Germinal center (tissue), 1 donor: ENCODE measurements at regions not wholly inside any gene's neighbourhood (a gene's known extent, or its start where the extent isn't known, plus 50 kb on each side); places are given as distances from the start of the nearest gene placed in this dataset.
"Not testable (repeated sequence)": the region's sequence is repeated elsewhere in the genome, so short reads cannot be mapped to it uniquely, and the experiment has no call there.

ENCODE experiments used
- DNase-seq: peaks from one replicate; pipeline ENCODE4 v3.0.0; 2012; ENCODE audit warnings: mixed read lengths, low spot score

- no peak for DNase-seq
Measured at GRCh38 chr10:28354511-28354910, 51.6 kb upstream of the MPP7 start.

DNA sequence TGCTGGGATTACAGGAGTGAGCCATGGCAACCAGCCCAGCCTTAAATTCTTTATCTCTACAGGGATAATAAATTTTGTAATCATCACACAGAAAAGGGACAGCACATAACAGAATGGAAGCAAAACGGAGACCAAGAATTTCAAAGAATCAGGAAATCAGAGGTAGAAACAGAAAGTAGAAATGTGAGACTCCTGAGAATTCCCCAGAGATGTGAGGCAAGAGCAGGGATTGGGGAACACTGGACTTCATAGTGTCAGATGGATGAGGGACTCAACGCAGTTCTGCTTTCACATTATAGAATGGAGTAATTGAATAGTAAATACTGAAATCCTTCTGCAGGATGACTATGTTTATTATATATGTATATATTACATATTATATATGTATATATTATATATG is 52.5 kb upstream of the MPP7 start:
- no peak for DNase-seq

DNA sequence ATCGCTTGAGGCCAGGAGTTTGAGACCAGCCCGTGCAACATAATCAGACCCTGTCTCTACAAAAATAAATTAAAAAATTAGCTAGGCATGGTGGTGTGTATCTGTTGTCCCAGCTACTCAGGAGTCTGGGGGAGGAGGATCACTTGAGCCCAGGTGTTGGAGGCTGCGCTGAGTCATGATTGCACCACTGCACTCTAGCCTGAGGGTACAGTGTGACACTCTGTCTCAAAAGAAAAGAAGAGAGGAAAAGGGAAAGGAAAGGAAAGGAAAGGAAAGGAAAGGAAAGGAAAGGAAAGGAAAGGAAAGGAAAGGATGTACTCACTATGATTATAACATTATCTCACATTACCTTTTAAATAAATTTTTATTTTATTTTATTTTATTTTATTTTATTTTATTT is 56.5 kb upstream of the MPP7 start:
- no peak for DNase-seq

DNA sequence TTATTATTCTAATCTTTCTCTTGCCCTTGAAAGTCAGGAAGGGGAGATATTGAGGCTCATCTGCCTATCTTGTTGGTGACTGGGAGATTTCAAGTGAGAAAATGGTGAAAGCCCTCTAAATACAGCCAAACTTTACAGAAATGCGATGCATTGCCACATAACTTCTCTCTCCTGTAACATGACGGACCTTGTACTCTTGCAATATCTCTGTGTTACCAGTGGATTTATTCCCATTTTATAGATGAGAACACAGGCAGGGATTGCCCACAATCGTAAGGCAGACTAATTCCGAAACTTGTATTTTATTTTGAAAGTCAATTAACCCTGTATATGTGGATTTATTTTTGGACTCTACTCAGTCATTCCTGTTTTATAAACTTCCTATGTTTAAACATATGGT is 57.3 kb upstream of the MPP7 start:
- no peak for DNase-seq

DNA sequence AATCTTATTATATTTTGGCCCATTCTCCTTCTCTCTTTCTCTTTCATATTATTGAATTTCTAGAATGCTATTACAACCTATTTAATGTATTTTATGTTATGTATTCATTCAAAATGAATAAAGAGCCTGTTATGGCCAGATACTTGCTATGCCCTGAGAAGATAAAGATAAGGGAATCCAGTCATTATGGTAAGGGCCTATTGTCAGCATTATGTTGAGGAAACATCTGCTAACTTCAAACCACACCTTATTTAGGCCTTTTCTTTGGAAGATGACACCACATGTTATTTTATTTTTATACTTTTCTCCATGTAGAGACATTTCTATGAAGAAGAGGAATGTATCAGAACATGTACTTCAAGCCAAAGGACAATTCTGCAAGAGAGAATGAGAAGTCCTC is 60.5 kb upstream of the MPP7 start:
- no peak for DNase-seq

DNA sequence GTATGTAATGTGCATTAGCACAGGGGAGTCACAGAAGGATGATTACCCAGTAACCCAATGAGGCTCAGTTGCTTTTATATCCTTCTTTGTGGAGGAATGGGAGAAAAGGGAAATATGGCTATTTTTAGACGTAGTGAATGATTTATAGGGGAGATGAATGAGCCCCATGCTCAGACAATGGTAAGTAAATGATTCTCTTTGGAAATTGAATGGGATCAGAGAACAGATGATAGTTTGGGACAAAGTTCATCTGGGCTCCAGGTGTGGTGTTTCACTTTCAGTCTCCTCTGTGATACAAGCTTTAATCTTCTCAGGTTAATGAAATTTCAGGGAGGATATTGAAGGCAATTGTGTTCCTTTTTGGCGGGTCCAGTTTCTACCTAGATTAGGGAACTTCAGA is 63.0 kb upstream of the MPP7 start:
- no peak for DNase-seq

GRCh38 chr10:28366994-28367393 is 64.1 kb upstream of the MPP7 start:
- DNase-seq = no peak

DNA sequence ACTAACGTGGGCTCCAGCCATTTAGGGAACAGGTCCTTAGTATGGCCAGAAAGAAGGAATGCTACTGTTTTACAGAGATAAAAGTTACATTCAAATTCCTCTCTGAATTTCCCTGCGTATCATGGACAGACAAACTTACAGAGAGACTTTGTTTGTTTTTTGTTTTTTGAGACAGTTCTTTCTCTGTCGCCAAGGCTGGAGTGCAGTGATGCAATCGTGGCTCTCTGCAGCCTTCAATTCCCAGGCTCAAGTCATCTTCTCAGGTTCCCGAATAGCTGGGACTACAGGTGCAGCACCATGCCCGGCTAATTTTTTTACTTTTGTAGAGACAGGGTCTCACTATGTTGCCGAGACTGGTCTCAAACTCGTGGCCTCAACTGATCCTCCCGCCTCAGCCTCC is 64.5 kb upstream of the MPP7 start:
- DNase-seq = no peak

DNA sequence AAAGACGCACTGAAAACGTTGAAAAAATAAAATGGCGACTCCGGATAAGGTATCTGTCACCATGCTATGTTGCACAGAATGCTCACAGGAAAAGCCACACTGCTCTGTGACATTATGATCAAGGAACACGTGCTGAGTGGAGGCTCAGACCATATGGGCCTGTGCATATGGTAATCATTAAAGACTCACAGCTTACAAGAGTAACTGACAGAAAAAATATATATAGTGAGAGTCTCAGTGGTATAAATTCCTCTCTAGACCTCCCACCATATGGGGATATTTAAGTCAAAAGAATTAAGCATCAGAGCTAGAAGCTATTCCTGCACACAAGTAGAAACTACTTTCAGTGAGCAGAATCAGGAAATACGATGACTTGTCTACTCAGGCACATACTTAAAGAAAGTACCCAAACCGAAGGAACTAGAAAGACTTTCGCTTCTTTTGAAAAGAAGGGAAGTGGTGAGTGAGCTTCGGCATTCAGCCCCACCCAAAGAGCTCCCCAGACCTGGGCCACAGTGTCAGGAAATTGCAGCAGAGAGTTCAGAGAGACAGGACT is 65.1 kb upstream of the MPP7 start:
- peak; percentile 12 for DNase-seq

GRCh38 chr10:28370107-28370835 is 67.4 kb upstream of the MPP7 start:
- DNase-seq = no peak

- not testable (repeated sequence) for DNase-seq
Measured at GRCh38 chr10:28371638-28372037, 68.8 kb upstream of the MPP7 start.

DNA sequence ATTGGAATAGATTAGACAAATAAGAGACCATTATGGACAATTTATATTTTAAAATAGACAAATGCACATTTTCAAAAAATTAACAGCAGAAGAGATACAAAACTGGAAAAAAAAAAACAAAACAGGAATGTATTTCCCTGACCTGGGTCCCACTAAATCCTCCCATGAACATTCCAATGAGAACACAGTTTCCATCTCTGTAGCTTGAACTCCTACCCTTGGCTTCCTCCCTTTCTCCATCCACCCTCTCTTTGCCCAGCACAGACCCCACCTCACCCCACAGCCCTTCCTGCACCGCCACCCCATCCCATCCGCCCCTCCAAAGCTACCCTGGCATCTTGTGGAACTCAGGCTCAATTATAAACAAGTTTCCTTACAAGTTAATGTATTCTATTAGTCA is 71.2 kb upstream of the MPP7 start:
- no peak for DNase-seq

- no peak for DNase-seq
Measured at GRCh38 chr10:28375399-28376354, 72.8 kb upstream of the MPP7 start.

DNA sequence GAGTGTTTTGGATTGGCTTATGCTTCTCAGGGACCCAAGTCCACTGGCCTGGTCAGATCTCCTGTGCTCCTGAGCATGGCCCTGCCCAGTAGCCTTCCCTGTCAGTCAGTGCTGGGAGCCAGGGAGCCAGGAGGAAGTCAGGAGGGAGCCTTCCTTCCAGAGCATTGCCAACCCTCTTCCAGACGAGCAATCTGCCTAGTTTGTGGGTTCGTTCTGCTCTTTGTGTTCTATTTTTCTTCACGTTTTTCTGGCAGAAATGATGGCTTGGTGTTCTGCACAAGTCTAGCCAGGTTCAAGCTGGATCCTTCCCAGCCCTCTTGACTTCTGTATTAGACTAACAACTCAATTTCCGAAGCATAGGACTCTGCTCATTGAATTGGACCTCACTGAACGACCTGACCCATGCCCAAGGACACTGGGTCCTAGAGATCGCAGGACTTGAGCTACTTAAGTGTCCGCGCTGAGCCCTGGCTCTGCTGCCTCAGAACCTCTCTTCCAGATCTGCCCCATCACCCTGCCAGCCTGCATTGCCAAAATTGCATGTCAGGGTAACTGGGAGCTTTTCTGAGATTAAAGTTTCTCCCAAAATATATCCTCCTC is 76.2 kb upstream of the MPP7 start:
- DNase-seq = no peak

GRCh38 chr10:28381466-28381865 is 78.6 kb upstream of the MPP7 start:
- no peak for DNase-seq

GRCh38 chr10:28381903-28382347 is 79.1 kb upstream of the MPP7 start:
- DNase-seq = peak; percentile 35

DNA sequence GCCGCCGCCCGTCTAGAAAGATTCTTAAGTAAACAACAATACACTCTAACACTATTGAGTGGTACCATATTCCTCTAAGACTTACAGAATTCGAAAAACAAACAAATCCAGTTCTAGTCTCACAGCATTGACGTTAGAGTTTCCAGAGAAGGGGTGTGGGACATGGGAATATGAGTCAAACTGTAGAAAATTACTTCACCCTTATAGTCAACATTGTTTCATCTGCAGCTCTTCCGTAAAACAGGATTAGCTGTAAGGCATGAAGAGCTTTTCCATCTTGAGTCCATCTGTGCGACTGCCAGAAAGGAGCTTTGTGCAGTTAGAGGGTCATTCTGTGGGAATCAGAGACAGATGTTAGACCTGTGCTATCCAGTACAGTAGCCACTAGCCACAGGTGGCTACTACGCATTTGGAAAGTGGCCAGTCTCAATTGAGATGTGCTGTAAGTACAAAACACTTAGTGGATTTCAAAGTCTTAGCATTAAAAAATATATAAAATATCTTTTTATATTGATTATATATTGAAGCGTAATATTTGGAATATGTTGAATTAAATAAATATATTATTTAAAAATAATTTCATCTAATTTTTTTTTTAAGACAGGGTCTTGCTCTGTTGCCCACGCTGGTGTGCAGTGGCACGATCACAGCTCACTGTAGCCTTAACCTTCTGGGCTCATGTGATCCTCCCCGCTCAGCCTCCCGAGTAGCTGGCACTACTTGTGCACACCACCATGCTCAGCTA is 79.8 kb upstream of the MPP7 start:
- no peak for DNase-seq

- DNase-seq = no peak
Measured at GRCh38 chr10:28384557-28384956, 81.7 kb upstream of the MPP7 start.

GRCh38 chr10:28385748-28386502 is 83.1 kb upstream of the MPP7 start:
- no peak for DNase-seq

DNA sequence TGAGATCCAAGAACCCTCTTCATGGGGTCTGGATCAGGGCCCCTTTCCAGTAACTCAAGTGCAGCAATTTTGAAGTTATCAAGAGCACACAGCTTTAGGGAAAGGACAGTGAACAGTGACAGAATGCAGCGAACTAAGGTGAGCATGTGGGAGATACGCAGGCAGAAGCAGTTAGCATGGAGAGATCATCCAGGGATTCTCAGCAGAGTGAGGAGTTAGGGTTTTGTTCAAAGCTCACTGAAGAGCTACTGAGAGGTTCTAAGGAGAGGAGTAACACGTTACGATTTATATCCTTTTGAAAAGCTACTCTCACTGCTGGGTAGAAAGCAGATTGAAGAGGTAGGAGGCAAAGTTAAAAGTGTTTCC is 83.6 kb upstream of the MPP7 start:
- DNase-seq = no peak

DNA sequence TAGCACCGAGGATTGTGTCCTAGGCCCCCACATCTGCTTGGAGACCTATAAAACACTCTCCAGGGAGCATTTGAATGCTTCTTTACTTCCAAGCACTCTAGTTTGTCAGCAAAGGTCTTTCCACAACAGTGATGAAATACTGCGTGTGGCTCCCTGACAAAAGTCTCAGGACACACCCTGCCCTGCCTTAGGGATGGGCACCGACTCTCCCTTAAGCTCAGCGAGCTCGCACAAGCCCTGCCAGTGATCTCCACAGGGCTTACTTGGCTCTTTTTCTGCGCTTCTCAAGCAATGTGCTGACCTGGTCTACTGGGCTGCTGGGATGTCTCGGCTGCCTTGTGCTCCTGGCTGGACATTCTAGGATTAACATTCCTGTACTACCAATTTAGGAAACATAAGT is 84.3 kb upstream of the MPP7 start:
- no peak for DNase-seq
